ENCODE measurements at regions not wholly inside any gene's neighbourhood (a gene's known extent, or its start where the extent isn't known, plus 50 kb on each side); places are given as distances from the start of the nearest gene placed in this dataset.

GRCh38 chr16:86787538-86787937, 209.2 kb downstream of the FOXL1 start:
- ChIA-PET CTCF (no interaction called here), POLR2A (no interaction called here)

GRCh38 chr16:86789621-86790051, 211.3 kb downstream of the FOXL1 start:
- POLR2A ChIA-PET, result no interaction called here
- CTCF ChIA-PET, result no interaction called here

GRCh38 chr16:86791287-86792035, 213.1 kb downstream of the FOXL1 start:
- POLR2A ChIA-PET, result no interaction called here
- CTCF ChIA-PET, result no interaction called here

- POLR2A ChIA-PET, result no interaction called here
Observed at GRCh38 chr16:86794216-86794864, 216.0 kb downstream of the FOXL1 start.

DNA sequence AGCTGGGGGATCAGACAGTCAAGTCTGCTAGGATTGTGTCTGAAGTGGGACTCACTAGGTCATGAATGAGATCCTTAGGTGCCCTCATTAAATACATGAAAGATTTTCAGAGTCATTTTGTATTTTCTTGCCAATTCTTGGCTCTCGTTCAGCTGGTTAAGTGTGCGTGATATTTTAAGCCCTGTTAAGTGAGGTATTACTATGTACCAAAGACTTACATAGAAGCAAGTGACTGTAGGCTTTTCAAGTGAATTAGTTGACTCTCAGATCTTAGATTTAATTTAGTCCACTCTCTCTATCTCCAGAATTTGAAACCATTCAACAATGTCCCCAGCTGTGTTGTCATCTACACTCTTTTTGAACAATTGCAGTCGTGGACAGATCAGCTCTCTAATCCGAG, 219.4 kb downstream of the FOXL1 start:
- POLR2A ChIA-PET, result no interaction called here
- CTCF ChIA-PET, result no interaction called here

More at GRCh38 chr16:86794216-86794864, 216.0 kb downstream of the FOXL1 start:
- CTCF ChIA-PET, result no interaction called here

GRCh38 chr16:86798247-86799041, 220.1 kb downstream of the FOXL1 start:
- CTCF ChIA-PET, result no interaction called here
- POLR2A ChIA-PET, result no interaction called here

DNA sequence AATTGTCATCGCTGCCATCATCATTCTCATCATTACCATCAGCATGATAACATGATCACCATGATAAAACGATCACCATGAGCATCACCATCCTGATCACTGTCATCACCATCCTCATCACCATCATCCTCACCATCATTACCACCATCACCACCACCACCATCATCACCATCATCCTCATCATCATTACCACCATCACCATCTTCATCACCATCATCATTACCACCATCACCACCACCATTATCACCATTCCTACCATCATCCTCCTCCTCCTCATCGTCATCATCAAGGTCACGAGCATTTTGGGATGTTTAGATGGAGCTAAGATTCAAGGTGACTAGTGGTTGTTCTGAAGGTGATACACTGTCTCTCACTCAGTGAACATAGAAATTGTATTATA, 221.0 kb downstream of the FOXL1 start:
- CTCF ChIA-PET, result no interaction called here
- POLR2A ChIA-PET, result no interaction called here

DNA sequence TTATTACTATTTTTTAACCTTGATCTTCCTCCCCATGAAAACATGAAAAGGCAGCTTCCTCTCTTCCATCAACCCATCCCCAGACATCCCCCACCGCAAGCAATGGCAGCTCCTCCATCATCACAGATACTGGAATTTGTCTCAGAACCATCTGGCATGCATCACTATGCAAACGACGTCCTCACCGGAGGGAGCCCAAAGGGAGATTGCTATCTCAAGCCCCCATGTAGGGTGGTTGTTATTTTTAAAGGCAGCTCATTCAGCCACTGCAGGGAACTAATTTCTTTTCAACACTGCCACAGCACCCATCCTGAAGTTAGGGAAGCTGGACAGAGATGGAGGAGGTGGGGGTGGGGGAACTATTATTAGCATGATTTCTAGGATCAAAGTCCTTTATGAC, 222.5 kb downstream of the FOXL1 start:
- POLR2A ChIA-PET, result no interaction called here
- CTCF ChIA-PET, result no interaction called here

GRCh38 chr16:86802013-86802412, 223.7 kb downstream of the FOXL1 start:
- CTCF ChIA-PET, result no interaction called here
- POLR2A ChIA-PET, result no interaction called here

DNA sequence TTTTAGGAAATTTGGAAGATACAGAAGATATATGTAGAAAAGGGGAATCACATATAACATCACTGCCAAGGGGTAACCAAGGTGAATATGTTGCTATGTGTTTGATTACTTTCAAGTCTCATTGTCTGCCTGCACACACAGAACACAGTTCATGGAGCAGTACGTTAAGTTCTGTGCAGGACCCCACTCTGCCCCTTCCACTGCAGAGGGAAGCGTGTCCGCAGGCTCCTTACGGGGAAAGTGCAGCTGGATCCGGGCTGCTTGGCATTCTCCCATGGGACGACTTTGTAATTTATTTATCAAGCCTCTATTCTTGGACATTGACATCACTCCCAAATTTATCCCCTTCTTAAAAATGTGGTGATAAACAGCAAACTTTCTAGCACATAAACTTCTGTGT, 226.8 kb downstream of the FOXL1 start:
- POLR2A ChIA-PET, result no interaction called here
- CTCF ChIA-PET, result no interaction called here

GRCh38 chr16:86806181-86806837, 228.0 kb downstream of the FOXL1 start:
- ChIA-PET POLR2A (no interaction called here), CTCF (no interaction called here)

GRCh38 chr16:86806838-86807351, 228.5 kb downstream of the FOXL1 start:
- ChIA-PET CTCF (no interaction called here), POLR2A (no interaction called here)

DNA sequence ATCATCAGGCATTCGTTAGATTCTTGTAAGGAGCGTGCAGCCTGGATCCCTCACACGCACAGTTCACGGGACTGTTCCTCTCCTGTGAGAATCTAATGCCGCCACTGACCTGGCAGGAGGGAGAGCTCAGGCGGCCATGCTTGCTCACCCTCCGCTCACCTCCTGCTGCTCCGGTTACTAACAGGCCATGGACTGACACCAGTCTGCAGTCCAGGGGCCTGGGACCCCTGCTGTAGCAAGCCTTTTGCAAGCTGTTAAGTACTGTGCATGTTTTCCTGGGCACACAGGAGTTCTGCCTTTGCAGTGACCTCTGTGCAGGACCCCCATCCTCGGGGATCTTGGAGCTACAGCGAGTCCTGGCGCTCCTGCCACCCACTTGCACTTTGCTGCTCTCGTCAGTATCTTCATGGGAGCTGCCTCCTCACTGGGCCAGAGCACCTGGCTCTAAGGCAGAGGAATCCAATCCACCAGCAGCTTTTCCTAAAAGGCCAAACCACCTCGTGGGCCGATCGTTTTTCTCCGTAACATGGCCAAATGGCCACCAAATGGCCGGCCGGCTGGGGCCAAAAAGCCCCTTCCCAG, 230.6 kb downstream of the FOXL1 start:
- CTCF ChIA-PET, result no interaction called here
- POLR2A ChIA-PET, result no interaction called here

DNA sequence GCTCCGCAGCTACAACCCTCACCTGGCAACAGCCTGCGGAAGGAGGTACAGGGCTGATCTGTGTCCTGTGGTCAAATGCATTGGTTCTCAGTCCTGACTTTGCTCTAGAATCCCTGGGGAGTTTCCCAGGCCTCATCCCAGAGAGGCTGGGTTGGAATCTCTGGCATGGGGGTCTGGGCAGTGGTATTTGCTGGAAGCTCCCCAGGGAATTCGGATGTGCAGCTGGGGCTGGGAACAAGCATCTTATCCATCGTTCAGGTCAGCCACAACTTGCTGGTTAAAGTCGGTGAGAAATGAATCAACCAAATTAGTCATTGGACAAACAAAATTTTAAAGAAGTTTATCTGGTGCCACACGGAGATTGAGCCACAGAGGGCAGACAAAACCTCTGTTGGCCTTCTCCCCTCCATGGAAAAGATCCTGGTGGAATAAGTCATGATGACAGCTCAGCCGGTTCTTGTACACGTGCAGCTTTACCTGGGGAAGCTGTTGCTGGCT, 231.2 kb downstream of the FOXL1 start:
- POLR2A ChIA-PET, result no interaction called here

GRCh38 chr16:86810062-86810461, 231.7 kb downstream of the FOXL1 start:
- ChIA-PET CTCF (no interaction called here), POLR2A (no interaction called here)

More for the DNA sequence above, 231.2 kb downstream of the FOXL1 start:
- CTCF ChIA-PET, result no interaction called here

- ChIA-PET CTCF (no interaction called here), POLR2A (no interaction called here)
Observed at GRCh38 chr16:86812363-86812970, 234.1 kb downstream of the FOXL1 start.

DNA sequence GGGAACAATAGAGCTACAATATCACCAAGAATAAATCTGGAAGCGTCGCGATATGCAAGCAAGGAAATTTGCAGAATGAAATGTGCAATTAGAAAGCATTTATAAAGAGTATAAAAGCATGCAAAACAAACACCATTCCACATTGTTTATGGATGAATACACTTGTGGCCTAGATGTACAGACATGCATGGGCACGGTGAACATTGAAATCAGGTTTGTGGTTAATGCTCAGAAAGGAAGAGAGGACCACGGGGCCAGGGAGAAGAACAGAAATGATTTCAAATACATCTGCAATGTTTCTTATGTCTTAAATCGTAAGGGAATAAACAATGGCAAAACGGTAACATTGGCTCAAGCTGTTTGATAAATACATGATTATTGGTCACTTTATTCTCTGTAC, 235.9 kb downstream of the FOXL1 start:
- CTCF ChIA-PET, result no interaction called here
- POLR2A ChIA-PET, result no interaction called here

GRCh38 chr16:86816930-86817625, 238.7 kb downstream of the FOXL1 start:
- CTCF ChIA-PET, result no interaction called here
- POLR2A ChIA-PET, result no interaction called here
